NB4 (cell line): ENCODE measurements at regions not wholly inside any gene's neighbourhood (a gene's known extent, or its start where the extent isn't known, plus 50 kb on each side); places are given as distances from the start of the nearest gene placed in this dataset.
"Not testable (repeated sequence)": the region's sequence is repeated elsewhere in the genome, so short reads cannot be mapped to it uniquely, and the experiment has no call there.

Source experiments
- DNase-seq: peaks from one replicate; pipeline ENCODE4 v3.0.0; 2010; ENCODE audit warnings: low read depth
- H3K4me3 ChIP-seq: one replicate; pipeline ENCODE4 v1.5.1; 2011; ENCODE audit warnings: mild to moderate bottlenecking, low read depth, low read length, moderate library complexity
- CTCF ChIP-seq: IDR thresholded peaks from one replicate; pipeline ENCODE4 v1.5.1; 2012; ENCODE audit warnings: low read depth, low read length
- MAX ChIP-seq: IDR thresholded peaks from 2 replicates; pipeline ENCODE4 v1.6.1; 2011; ENCODE audit warnings: low read depth, low read length
- MYC ChIP-seq: IDR thresholded peaks from 2 replicates; pipeline ENCODE4 v1.6.1; 2011; ENCODE audit warnings: low read depth, low read length
- POLR2A ChIP-seq: IDR thresholded peaks from 2 replicates; pipeline ENCODE4 v1.6.1; 2011; ENCODE audit warnings: mild to moderate bottlenecking; ENCODE audit not compliant: insufficient read length; ENCODE audit errors: extremely low read depth

DNA sequence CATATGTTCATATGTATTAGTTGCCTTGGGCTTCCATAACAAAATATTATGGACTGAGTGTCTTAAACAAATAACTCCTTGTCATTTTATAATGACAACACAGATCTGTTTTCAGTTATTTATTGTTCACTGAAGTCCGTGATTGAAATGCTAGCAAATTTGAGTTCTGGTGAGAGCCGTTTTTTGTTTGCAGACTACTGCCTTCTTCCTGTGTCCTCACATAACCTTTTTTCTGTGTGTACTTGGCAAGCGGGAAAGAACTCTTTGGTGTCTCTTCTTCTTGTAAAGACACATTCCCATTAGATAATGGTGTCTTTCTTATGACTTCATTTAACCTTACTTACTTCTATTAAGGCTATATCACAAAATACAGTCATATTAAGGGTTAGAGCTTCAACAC is 482.9 kb upstream of the EYS start:
- no peak overlapping the region for H3K4me3 ChIP-seq
- no peak for DNase-seq
- no peak for TF ChIP-seq MAX
- no peak for TF ChIP-seq MYC
- TF ChIP-seq CTCF = no peak
- TF ChIP-seq POLR2A = no peak

- H3K4me3 ChIP-seq = no peak overlapping the region
- no peak for DNase-seq
- TF ChIP-seq POLR2A (no peak), MAX (no peak), MYC (no peak), CTCF (no peak)
These were observed 479.7 kb upstream of the EYS start for GRCh38 chr6:66186756-66187155.

DNA sequence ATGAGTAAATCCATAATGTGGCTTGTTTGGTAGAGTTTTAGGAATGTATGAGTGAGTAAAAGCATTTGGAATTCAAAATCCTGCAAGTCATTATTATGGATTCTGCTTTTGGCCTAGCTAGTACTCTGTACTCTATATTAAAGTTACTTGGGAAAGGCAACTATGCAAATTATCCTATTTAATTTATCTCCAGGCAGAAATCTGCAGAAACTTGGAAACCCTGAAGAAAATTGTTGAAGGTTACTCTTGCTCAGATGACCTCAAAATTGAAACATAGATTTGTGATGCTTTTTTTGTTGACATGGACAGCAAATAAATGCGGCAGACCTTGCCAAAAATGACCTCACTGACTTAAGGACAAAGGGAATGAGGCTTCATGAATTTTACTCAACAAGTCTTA is 477.1 kb upstream of the EYS start:
- DNase-seq = no peak
- no peak for TF ChIP-seq POLR2A
- no peak for TF ChIP-seq MYC
- no peak overlapping the region for H3K4me3 ChIP-seq

GRCh38 chr6:66179361-66179760 is 472.3 kb upstream of the EYS start:
- no peak for DNase-seq
- H3K4me3 ChIP-seq = no peak overlapping the region
- TF ChIP-seq CTCF = no peak
- TF ChIP-seq MYC = no peak
- TF ChIP-seq MAX = no peak
- TF ChIP-seq POLR2A = no peak

- TF ChIP-seq POLR2A (no peak), MAX (no peak), MYC (no peak)
- no peak overlapping the region for H3K4me3 ChIP-seq
- DNase-seq = no peak
These were observed 466.6 kb upstream of the EYS start for GRCh38 chr6:66173587-66173986.

DNA sequence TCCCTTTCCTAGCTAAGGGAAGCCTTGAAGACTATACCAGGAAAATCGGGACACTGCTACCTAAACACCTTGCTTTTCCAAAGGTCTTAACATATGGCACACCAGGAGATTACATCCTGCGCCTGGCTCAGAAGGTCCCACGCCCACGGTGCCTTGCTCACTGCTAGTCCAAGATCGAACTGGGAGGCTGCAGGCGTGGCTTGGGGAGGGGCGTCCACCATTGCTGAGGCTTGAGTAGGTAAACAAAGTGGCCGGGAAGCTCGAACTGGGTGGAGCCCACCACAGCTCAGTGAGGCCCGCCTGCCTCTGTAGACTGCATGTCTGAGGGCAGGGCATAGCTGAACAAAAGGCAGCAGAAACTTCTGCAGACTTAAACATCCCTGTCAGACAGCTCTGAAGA is 459.7 kb upstream of the EYS start:
- H3K4me3 ChIP-seq, DNase-seq: not testable (repeated sequence)

DNA sequence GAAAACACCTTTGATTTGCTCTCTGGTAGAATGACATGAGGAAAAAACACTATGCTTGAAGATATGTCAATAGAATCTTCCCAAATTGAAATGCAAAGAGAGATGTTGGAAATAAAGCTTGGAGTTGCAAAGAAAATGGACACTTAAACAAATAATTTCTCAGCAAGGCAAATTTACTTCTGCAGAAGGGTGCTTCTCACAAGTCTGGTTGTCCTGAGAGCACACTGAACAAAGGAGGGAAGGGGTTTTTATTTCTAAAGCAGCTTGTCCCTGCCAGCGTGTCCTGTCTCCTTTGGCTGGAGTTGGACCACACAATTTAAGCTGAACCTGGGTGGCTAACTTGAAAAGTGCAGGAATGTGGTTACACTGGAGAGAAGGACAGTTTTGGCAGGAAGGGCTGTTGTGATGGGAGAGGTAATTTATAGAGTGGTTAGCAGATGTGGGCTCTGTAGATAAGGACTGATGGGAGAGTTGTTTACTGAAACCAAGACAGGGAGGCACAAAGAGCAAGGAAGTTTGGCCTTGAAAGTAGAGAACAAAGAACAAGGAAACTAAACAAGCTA is 454.6 kb upstream of the EYS start:
- DNase-seq = no peak
- no peak overlapping the region for H3K4me3 ChIP-seq
- TF ChIP-seq MYC = no peak
- no peak for TF ChIP-seq MAX
- TF ChIP-seq CTCF = no peak
- TF ChIP-seq POLR2A = no peak
